Body of pancreas (tissue), 4 donors: ENCODE measurements at regions not wholly inside any gene's neighbourhood (a gene's known extent, or its start where the extent isn't known, plus 50 kb on each side); places are given as distances from the start of the nearest gene placed in this dataset.

Source experiments
- ATAC-seq: fragments of 150-250 bp; one replicate; pipeline ENCODE4 v1.9.1; 2016
- DNase-seq, 4 donors: peaks; one replicate each; pipeline ENCODE4 v3.0.0-alpha.2; 2019
- H3K27ac ChIP-seq, 4 donors: fragments of 200-600 bp; sonication (generic); 1 replicate in 3 of 4; 2 replicates in 1 of 4; pipeline versions ENCODE4 v1.5.1 to v1.6.1; 2016 to 2019; ENCODE audit warnings: mild to moderate bottlenecking in 1 of 4, mixed read lengths in 1 of 4, moderate library complexity in 1 of 4
- H3K27me3 ChIP-seq, 2 donors: fragments of 200-600 bp; sonication (generic); one replicate each; pipeline ENCODE4 v1.6.0; 2016; ENCODE audit warnings: mild to moderate bottlenecking in 1 of 2
- H3K36me3 ChIP-seq, 2 donors: fragments of 200-600 bp; sonication (generic); replicated peaks in 1 of 2; 2 replicates each; pipeline ENCODE4 v1.5.1; 2016; ENCODE audit warnings: low read depth in 2 of 2; ENCODE audit not compliant: insufficient read depth in 1 of 2
- H3K4me1 ChIP-seq: fragments of 200-600 bp; sonication (generic); one replicate; pipeline ENCODE4 v1.6.0; 2016
- H3K4me3 ChIP-seq, 2 donors: fragments of 200-600 bp; sonication (generic); 1 replicate in 1 of 2; 2 replicates in 1 of 2; pipeline ENCODE4 v1.5.1; 2016 to 2019
- H3K9me3 ChIP-seq, 3 donors: fragments of 200-600 bp; sonication (generic); 1 replicate in 2 of 3; 2 replicates in 1 of 3; pipeline ENCODE4 v1.5.1; 2016
- POLR2A ChIP-seq, 3 donors: fragments of 450-650 bp; IDR thresholded peaks; one replicate each; pipeline ENCODE4 v1.6.1; 2016; ENCODE audit warnings: antibody characterized with exemption in 3 of 3, mild to moderate bottlenecking in 2 of 3
- WGBS, 2 donors: methylation state at CpG; one replicate each; pipeline ENCODE4 v1.1.5; 2017; 5-methylcytosine and 5-hydroxymethylcytosine counted together
- intact Hi-C: fragments of 100-400 bp; cut with DNase I; formaldehyde crosslinking; loops from one replicate; pipeline ENCODE4 v1.15.1; 2023
- TF ChIP-seq, protein P1 (sequence below), 7 experiments: fragments of 450-650 bp in 4 of 7; fragments of 200-600 bp in 3 of 7; sonication (generic) in 3 of 7; IDR thresholded peaks; one replicate each; pipeline ENCODE4 v1.5.1; 2016 to 2019; ENCODE audit warnings: antibody characterized with exemption in 7 of 7

DNA sequence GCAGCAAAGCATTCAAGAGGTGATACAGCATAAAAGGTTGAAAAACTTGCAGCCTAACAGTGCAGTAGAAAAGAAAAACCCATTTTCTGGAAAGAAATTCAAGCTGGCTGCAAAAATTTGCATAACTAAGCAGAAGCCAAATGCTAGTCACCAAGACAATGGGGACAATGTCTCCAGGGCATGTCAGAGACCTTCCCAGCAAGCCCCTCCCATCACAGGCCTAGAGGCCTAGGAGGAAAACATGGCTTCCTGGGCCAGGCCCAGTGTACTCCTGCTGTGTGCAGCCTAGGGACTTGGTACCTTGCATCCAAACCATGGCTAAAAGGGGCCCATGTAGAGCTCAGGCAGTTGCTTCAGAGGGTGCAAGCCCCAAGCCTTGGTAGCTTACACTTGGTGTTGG lies 405.1 kb upstream of the CYRIA start:
- no peak overlapping the region for H3K27ac ChIP-seq
- H3K4me3 ChIP-seq: no peak overlapping the region
- no peaks in the 10 kb centered on the region for H3K27me3 ChIP-seq
- no peak for DNase-seq
- no peaks in the 10 kb centered on the region for H3K4me1 ChIP-seq
- TF ChIP-seq, protein P1, sequence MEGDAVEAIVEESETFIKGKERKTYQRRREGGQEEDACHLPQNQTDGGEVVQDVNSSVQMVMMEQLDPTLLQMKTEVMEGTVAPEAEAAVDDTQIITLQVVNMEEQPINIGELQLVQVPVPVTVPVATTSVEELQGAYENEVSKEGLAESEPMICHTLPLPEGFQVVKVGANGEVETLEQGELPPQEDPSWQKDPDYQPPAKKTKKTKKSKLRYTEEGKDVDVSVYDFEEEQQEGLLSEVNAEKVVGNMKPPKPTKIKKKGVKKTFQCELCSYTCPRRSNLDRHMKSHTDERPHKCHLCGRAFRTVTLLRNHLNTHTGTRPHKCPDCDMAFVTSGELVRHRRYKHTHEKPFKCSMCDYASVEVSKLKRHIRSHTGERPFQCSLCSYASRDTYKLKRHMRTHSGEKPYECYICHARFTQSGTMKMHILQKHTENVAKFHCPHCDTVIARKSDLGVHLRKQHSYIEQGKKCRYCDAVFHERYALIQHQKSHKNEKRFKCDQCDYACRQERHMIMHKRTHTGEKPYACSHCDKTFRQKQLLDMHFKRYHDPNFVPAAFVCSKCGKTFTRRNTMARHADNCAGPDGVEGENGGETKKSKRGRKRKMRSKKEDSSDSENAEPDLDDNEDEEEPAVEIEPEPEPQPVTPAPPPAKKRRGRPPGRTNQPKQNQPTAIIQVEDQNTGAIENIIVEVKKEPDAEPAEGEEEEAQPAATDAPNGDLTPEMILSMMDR (IDR thresholded peaks at IDR 0.05): no peak
- TF ChIP-seq POLR2A (IDR thresholded peaks at IDR 0.05): no peak
- ATAC-seq: no peak
- H3K36me3 ChIP-seq: no peaks in the 10 kb centered on the region
- intact Hi-C loops: no loop called here
- no peaks in the 10 kb centered on the region for H3K9me3 ChIP-seq

DNA sequence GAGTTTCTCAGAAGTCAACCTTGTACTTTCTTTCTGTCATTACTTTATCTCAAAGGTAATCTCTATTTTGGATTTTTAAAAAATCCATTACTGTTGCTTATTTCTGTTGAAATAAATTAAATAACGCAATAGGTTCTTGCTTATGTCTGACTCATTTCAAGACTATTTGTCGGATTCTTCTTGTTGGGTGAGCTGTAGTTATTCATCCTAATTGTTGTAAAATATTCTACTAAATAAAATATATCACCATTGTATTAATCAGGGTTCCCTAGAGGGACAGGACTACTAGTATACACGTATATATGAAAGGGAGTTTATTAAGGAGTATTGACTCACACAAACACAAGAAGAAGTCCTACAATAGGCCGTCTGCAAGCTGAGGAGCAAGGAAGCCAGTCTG lies 403.9 kb upstream of the CYRIA start:
- WGBS, 2 donors: 63 to 79% methylated on average over 3 to 4 of the region's 4 CpGs
- ATAC-seq (no peak), DNase-seq (no peak)
- H3K27me3 ChIP-seq: no peaks in the 10 kb centered on the region
- H3K36me3 ChIP-seq: no peaks in the 10 kb centered on the region
- H3K4me1 ChIP-seq: no peaks in the 10 kb centered on the region
- TF ChIP-seq POLR2A (IDR thresholded peaks at IDR 0.05): no peak
- TF ChIP-seq, protein P1 (IDR thresholded peaks at IDR 0.05): no peak
- no peak overlapping the region for H3K4me3 ChIP-seq
- H3K9me3 ChIP-seq: no peaks in the 10 kb centered on the region
- intact Hi-C loops: no loop called here
- H3K27ac ChIP-seq: no peak overlapping the region

DNA sequence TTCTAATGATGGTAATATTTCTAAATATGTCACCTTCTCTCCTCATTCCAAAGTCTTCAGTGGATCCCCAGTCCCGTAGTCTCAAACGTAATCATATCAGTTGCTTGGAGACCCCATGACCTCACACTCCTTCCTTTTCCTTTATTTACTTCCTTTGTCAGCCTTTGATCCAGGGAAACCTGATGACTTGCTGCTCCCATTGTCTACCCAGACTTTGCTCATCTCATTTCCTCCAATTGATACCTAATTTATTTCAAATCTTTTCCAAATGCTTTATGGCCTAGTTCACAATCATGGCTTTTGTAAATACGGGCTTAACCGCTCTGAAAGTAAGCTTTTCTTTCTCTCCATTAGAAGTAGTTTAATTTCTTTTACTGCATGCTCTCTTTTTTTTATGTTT lies 402.4 kb upstream of the CYRIA start:
- ATAC-seq: no peak
- intact Hi-C loops: no loop called here

DNA sequence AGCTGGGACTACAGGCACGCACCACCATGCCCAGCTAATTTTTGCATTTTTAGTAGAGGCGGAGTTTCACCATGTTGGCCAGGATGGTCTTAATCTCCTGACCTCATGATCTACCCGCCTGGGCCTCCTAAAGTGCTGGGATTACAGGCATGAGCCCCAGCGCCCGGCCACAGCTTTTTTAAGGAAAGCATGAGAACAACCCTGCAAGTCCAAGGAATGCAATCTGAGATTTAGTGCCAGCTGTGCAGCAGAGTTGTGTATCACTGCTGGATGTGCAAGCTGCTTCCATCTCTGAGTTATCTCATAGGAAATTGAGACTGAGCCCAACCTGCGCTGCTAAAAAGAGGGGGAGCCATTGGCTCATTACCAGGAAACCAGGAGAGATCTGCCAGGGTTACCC lies 399.9 kb upstream of the CYRIA start:
- TF ChIP-seq POLR2A (IDR thresholded peaks at IDR 0.05): no peak
- TF ChIP-seq, protein P1 (IDR thresholded peaks at IDR 0.05): no peak
- no peak overlapping the region for H3K27ac ChIP-seq
- no peaks in the 10 kb centered on the region for H3K36me3 ChIP-seq
- DNase-seq: no peak
- intact Hi-C loops: no loop called here
- 48 to 61% methylated on average over 5 to 6 of the region's 6 CpGs for WGBS, 2 donors
- H3K9me3 ChIP-seq: no peaks in the 10 kb centered on the region
- no peaks in the 10 kb centered on the region for H3K4me1 ChIP-seq
- no peak overlapping the region for H3K4me3 ChIP-seq
- H3K27me3 ChIP-seq: no peaks in the 10 kb centered on the region
- no peak for ATAC-seq

More for the DNA sequence above, 402.4 kb upstream of the CYRIA start:
- Histone ChIP-seq H3K36me3 (no peaks in the 10 kb centered on the region), H3K27me3 (no peaks in the 10 kb centered on the region), H3K9me3 (no peaks in the 10 kb centered on the region), H3K27ac (no peak overlapping the region), H3K4me1 (no peaks in the 10 kb centered on the region), H3K4me3 (no peak overlapping the region)
- no peak for DNase-seq
- 45 to 67% methylated on average over 4 of the region's 4 CpGs for WGBS, 2 donors
- TF ChIP-seq, protein P1 (IDR thresholded peaks at IDR 0.05): no peak
- TF ChIP-seq POLR2A (IDR thresholded peaks at IDR 0.05): no peak

DNA sequence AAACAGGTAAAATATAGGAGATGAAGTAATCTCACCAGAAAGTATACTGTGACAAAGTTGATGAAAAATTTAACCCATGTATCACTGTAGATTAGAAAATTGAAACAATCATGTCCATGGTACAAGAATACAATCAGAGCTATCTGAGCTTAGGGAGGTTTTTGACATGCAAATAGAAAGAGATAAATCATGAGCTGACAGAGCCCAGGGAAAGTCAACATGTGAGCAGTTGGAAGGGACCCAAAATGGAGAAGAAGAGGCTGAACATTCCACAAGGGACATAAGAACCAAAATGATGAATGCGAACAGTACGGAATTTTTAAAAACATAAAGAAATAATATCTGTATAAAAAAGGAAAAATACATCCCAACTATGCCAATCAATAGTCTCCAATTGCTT lies 395.4 kb upstream of the CYRIA start:
- H3K4me3 ChIP-seq: no peak overlapping the region
- H3K27ac ChIP-seq: no peak overlapping the region
- intact Hi-C loops: no loop called here
- H3K4me1 ChIP-seq: peaks cover 7% of the 10 kb centered on the region
- ATAC-seq (no peak), DNase-seq (no peak)
- no peaks in the 10 kb centered on the region for H3K27me3 ChIP-seq
- H3K9me3 ChIP-seq: no peaks in the 10 kb centered on the region
- WGBS, 2 donors: 88 to 91% methylated on average over 2 of the region's 2 CpGs
- no peaks in the 10 kb centered on the region for H3K36me3 ChIP-seq
- no peak for TF ChIP-seq POLR2A (IDR thresholded peaks at IDR 0.05)
- TF ChIP-seq, protein P1 (IDR thresholded peaks at IDR 0.05): no peak
